ENCODE measurements at regions not wholly inside any gene's neighbourhood (a gene's known extent, or its start where the extent isn't known, plus 50 kb on each side); places are given as distances from the start of the nearest gene placed in this dataset.

GRCh38 chr9:18068900-18069299, 405.1 kb upstream of the ADAMTSL1 start:
- no peak for ATAC-seq
- no peaks in the 10 kb centered on the region for H3K4me1 ChIP-seq (ENCODE audit: insufficient read depth, low read length)
- H3K27me3 ChIP-seq (ENCODE audit: low read length) = no peaks in the 10 kb centered on the region
- no peak overlapping the region for H3K4me3 ChIP-seq (ENCODE audit: low read length)
- no peak overlapping the region for H3K4me2 ChIP-seq (ENCODE audit: low read length)
- no peak for TF ChIP-seq EZH2 (IDR thresholded peaks at IDR 0.05; ENCODE audit: low read length, unreplicated experiment)
- TF ChIP-seq EZH2phosphoT487 (IDR thresholded peaks at IDR 0.05; ENCODE audit: borderline replicate concordance, low read length) = no peak
- TF ChIP-seq CTCF (conservative IDR thresholded peaks at IDR 0.05; ENCODE audit: low read depth, low read length) = no peak
- BruUV-seq (replicated peaks) = no TSS peak
- no peaks in the 10 kb centered on the region for H3K9me3 ChIP-seq (ENCODE audit: low read length)
- intact Hi-C loops (cut with micrococcal nuclease) = no loop called here
- no peaks in the 10 kb centered on the region for H3K79me2 ChIP-seq (ENCODE audit: low read length)
- H2AFZ ChIP-seq (ENCODE audit: low read length) = no peak overlapping the region
- POLR2A ChIA-PET (ENCODE audit: unreplicated experiment) = no interaction called here
- H3K9ac ChIP-seq (ENCODE audit: low read length) = no peak overlapping the region
- H3K36me3 ChIP-seq (ENCODE audit: low read depth, low read length) = no peaks in the 10 kb centered on the region
- peak; percentile 15 for DNase-seq
- no peaks in the 10 kb centered on the region for H3K9me2 ChIP-seq (replicated peaks; ENCODE audit: low read length)
- H4K20me1 ChIP-seq (ENCODE audit: low read length) = no peaks in the 10 kb centered on the region
- no peak overlapping the region for H3K27ac ChIP-seq (ENCODE audit: low read length)
- H3F3A ChIP-seq (ENCODE audit: low read length, unreplicated experiment) = no peaks in the 10 kb centered on the region
- CTCF ChIA-PET = no interaction called here

GRCh38 chr9:18071651-18072060, 402.3 kb upstream of the ADAMTSL1 start:
- H3K4me3 ChIP-seq (ENCODE audit: low read length) = no peak overlapping the region
- ATAC-seq (no peak), DNase-seq (peak; percentile 21)
- no peak overlapping the region for H3K4me2 ChIP-seq (ENCODE audit: low read length)
- no peak overlapping the region for H3K9ac ChIP-seq (ENCODE audit: low read length)
- H2AFZ ChIP-seq (ENCODE audit: low read length) = no peak overlapping the region
- no peaks in the 10 kb centered on the region for H3K9me3 ChIP-seq (ENCODE audit: low read length)
- TF ChIP-seq CTCF (conservative IDR thresholded peaks at IDR 0.05; ENCODE audit: low read depth, low read length) = no peak
- TF ChIP-seq EZH2 (IDR thresholded peaks at IDR 0.05; ENCODE audit: low read length, unreplicated experiment) = no peak
- no peak for TF ChIP-seq EZH2phosphoT487 (IDR thresholded peaks at IDR 0.05; ENCODE audit: borderline replicate concordance, low read length)
- H4K20me1 ChIP-seq (ENCODE audit: low read length) = no peaks in the 10 kb centered on the region
- H3K27me3 ChIP-seq (ENCODE audit: low read length) = no peaks in the 10 kb centered on the region
- ChIA-PET CTCF (no interaction called here), POLR2A (ENCODE audit: unreplicated experiment) (interaction anchor here (0.6 kb wide), 1 partner anchor 133 kb away, joined by 3 read pairs; no protein-coding TSS in a partner anchor)
- no peaks in the 10 kb centered on the region for H3K36me3 ChIP-seq (ENCODE audit: low read depth, low read length)
- H3K79me2 ChIP-seq (ENCODE audit: low read length) = no peaks in the 10 kb centered on the region
- no peaks in the 10 kb centered on the region for H3K9me2 ChIP-seq (replicated peaks; ENCODE audit: low read length)
- H3K4me1 ChIP-seq (ENCODE audit: insufficient read depth, low read length) = peaks cover 13% of the 10 kb centered on the region
- intact Hi-C loops (cut with micrococcal nuclease) = no loop called here
- BruUV-seq (replicated peaks) = no TSS peak
- H3F3A ChIP-seq (ENCODE audit: low read length, unreplicated experiment) = no peaks in the 10 kb centered on the region
- no peak overlapping the region for H3K27ac ChIP-seq (ENCODE audit: low read length)

GRCh38 chr9:18073002-18073401, 401.0 kb upstream of the ADAMTSL1 start:
- Histone ChIP-seq H3K4me3 (ENCODE audit: low read length) (no peak overlapping the region), H3K27ac (ENCODE audit: low read length) (no peak overlapping the region), H4K20me1 (ENCODE audit: low read length) (no peaks in the 10 kb centered on the region), H3K9me3 (ENCODE audit: low read length) (no peaks in the 10 kb centered on the region), H2AFZ (ENCODE audit: low read length) (no peak overlapping the region), H3K79me2 (ENCODE audit: low read length) (no peaks in the 10 kb centered on the region), H3K9ac (ENCODE audit: low read length) (no peak overlapping the region), H3K36me3 (ENCODE audit: low read depth, low read length) (no peaks in the 10 kb centered on the region), H3K4me2 (ENCODE audit: low read length) (no peak overlapping the region), H3F3A (ENCODE audit: low read length, unreplicated experiment) (no peaks in the 10 kb centered on the region), H3K27me3 (ENCODE audit: low read length) (no peaks in the 10 kb centered on the region), H3K4me1 (ENCODE audit: insufficient read depth, low read length) (peaks cover 23% of the 10 kb centered on the region), H3K9me2 (replicated peaks; ENCODE audit: low read length) (no peaks in the 10 kb centered on the region)
- POLR2A ChIA-PET (ENCODE audit: unreplicated experiment) = no interaction called here
- BruUV-seq (replicated peaks) = no TSS peak
- no peak for TF ChIP-seq EZH2phosphoT487 (IDR thresholded peaks at IDR 0.05; ENCODE audit: borderline replicate concordance, low read length)
- no peak for TF ChIP-seq CTCF (conservative IDR thresholded peaks at IDR 0.05; ENCODE audit: low read depth, low read length)
- no peak for TF ChIP-seq EZH2 (IDR thresholded peaks at IDR 0.05; ENCODE audit: low read length, unreplicated experiment)
- intact Hi-C loops (cut with micrococcal nuclease) = no loop called here
- CTCF ChIA-PET = no interaction called here
- DNase-seq (no peak), ATAC-seq (no peak)
